Mucosa of stomach (tissue), 1 donor: ENCODE measurements at regions not wholly inside any gene's neighbourhood (a gene's known extent, or its start where the extent isn't known, plus 50 kb on each side); places are given as distances from the start of the nearest gene placed in this dataset.

Experiments
- H3K27me3 ChIP-seq: one replicate; pipeline ENCODE4 v1.7.0; 2013; ENCODE audit warnings: mild to moderate bottlenecking, low read length; ENCODE audit not compliant: control insufficient read depth, insufficient read depth
- H3K36me3 ChIP-seq: one replicate; pipeline ENCODE4 v1.7.0; 2013; ENCODE audit warnings: low read length; ENCODE audit not compliant: control insufficient read depth, insufficient read depth
- H3K4me1 ChIP-seq: one replicate; pipeline ENCODE4 v1.7.0; 2013; ENCODE audit warnings: mild to moderate bottlenecking, low read length; ENCODE audit not compliant: control insufficient read depth, insufficient read depth
- H3K4me3 ChIP-seq: one replicate; pipeline ENCODE4 v1.7.0; 2013; ENCODE audit warnings: low read length
- H3K9ac ChIP-seq: one replicate; pipeline ENCODE4 v1.7.0; 2013; ENCODE audit warnings: mild to moderate bottlenecking, low read length, moderate library complexity
- H3K9me3 ChIP-seq: one replicate; pipeline ENCODE4 v1.7.0; 2013; ENCODE audit warnings: mild to moderate bottlenecking, low read length, moderate library complexity; ENCODE audit not compliant: control insufficient read depth
- donor health status: Pancreatic carcinoma.

DNA sequence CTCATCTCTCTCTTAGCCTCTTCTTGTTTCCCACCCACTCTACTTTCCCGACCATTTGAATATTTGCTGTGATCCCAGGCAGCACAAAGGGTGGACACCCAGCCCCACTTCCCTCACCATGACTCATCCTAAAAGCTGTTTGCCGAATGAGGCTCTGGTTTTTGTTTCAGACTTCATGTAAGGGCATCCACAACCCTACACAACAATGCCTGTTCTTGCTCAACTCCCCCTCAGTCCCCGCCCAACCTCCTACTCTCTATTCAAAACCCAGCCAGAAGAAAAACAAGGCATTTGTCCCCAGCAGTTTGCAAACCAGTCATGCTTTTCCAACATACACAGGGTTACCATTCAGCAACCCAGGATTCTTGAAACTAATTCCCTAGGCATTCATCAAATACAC, 516.5 kb upstream of the CNKSR2 start:
- no peaks in the 10 kb centered on the region for H3K4me1 ChIP-seq
- H3K9me3 ChIP-seq, result no peaks in the 10 kb centered on the region
- no peak overlapping the region for H3K9ac ChIP-seq
- no peak overlapping the region for H3K4me3 ChIP-seq
- H3K36me3 ChIP-seq, result no peaks in the 10 kb centered on the region
- H3K27me3 ChIP-seq, result no peaks in the 10 kb centered on the region

DNA sequence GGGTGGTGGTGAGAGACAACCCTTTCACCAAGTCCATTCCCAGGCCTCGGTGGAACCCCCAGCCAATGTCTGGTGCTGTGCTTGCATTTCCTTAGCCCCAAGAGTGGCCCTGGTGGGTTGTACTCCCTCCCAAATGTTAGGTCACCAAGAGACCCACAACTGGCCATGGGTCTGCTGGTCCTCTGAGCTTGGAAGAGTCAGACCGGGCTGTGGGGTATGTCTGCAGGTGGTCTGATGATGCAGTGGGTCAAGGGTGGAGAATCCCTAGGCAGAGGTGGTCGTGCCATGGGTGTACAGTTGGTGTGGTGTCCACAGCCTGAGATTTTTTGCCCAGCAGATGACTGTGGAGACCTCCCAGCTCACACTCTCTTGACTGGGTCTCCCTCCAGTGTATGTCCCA, 535.7 kb upstream of the CNKSR2 start:
- Histone ChIP-seq H3K9me3 (no peaks in the 10 kb centered on the region), H3K9ac (no peak overlapping the region), H3K36me3 (no peaks in the 10 kb centered on the region), H3K4me3 (no peak overlapping the region), H3K4me1 (no peaks in the 10 kb centered on the region), H3K27me3 (no peaks in the 10 kb centered on the region)

- H3K36me3 ChIP-seq, result no peaks in the 10 kb centered on the region
- no peak overlapping the region for H3K4me3 ChIP-seq
- no peaks in the 10 kb centered on the region for H3K4me1 ChIP-seq
- H3K9ac ChIP-seq, result no peak overlapping the region
- H3K9me3 ChIP-seq, result no peaks in the 10 kb centered on the region
- no peaks in the 10 kb centered on the region for H3K27me3 ChIP-seq
Observed at GRCh38 chrX:20829665-20830491, 544.3 kb upstream of the CNKSR2 start.

DNA sequence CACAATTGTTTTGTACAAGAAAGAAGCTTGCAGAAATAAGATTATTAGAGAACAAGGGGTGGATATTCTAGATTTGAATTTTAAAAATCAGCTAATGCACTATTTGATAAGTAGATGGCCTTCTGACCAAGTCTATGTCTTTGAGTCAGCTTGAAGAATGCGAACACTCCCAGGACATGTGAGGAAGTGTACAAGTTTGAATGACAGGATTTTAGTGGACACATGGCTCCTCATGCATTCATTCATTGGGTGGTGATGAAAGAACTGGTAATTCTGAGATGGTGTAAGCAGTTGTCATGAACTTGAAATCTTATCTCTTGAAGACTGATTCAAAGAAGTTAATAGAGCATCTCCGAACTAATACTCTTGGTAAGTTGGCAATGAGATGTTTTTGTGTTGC, 548.2 kb upstream of the CNKSR2 start:
- Histone ChIP-seq H3K4me3 (no peak overlapping the region), H3K36me3 (no peaks in the 10 kb centered on the region), H3K9me3 (no peaks in the 10 kb centered on the region), H3K27me3 (no peaks in the 10 kb centered on the region), H3K4me1 (no peaks in the 10 kb centered on the region), H3K9ac (no peak overlapping the region)

DNA sequence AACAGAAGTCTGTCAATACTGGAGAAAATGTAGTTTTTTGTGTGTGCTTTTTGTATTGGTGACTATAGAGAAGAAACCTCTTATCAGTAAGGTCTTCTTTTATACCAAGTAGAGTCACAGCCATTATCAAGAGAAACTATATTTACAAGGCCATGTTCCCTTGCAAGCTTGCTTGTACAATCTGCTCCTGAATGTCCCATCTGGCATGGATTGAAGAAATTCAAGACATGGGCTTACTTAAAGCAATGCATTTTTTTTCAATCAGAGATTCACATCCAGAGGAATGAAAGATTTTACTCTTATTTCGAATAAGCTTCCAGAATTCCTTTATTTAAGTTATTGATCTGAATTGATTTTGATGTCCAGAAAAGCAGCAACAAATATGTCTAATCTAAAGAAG, 537.3 kb upstream of the RPS6KA3 start:
- H3K9me3 ChIP-seq, result no peaks in the 10 kb centered on the region

GRCh38 chrX:20802036-20802435, 535.3 kb upstream of the RPS6KA3 start:
- H3K36me3 ChIP-seq, result no peaks in the 10 kb centered on the region
- no peaks in the 10 kb centered on the region for H3K9me3 ChIP-seq
- H3K9ac ChIP-seq, result no peak overlapping the region
- H3K27me3 ChIP-seq, result no peaks in the 10 kb centered on the region
- H3K4me3 ChIP-seq, result no peak overlapping the region
- H3K4me1 ChIP-seq, result no peaks in the 10 kb centered on the region

More for the DNA sequence above, 537.3 kb upstream of the RPS6KA3 start:
- H3K4me1 ChIP-seq, result no peaks in the 10 kb centered on the region
- no peak overlapping the region for H3K4me3 ChIP-seq
- no peaks in the 10 kb centered on the region for H3K27me3 ChIP-seq
- no peaks in the 10 kb centered on the region for H3K36me3 ChIP-seq
- no peak overlapping the region for H3K9ac ChIP-seq

DNA sequence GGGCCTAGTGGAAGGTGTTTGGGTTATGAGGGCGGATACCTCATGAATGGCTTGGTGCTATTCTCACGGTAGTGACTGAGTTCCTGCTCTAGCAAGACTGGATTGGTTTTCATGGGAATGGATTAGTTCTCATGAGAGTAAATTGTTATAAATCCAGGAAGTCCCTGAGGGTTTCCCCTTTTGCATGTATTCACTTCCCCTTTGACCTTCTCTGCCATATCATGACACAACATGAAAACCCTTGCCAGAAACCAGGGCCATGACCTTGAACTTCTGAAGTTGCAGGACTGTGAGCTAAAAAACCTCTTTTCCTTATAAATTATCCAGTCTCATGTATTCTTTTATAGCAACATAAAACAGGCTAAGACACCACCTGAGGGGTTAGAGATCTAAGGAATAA, 529.7 kb upstream of the RPS6KA3 start:
- H3K36me3 ChIP-seq, result no peaks in the 10 kb centered on the region
- H3K4me1 ChIP-seq, result no peaks in the 10 kb centered on the region
- no peak overlapping the region for H3K4me3 ChIP-seq
- H3K9me3 ChIP-seq, result no peaks in the 10 kb centered on the region
- no peak overlapping the region for H3K9ac ChIP-seq
- no peaks in the 10 kb centered on the region for H3K27me3 ChIP-seq

GRCh38 chrX:20789103-20789502, 522.4 kb upstream of the RPS6KA3 start:
- no peaks in the 10 kb centered on the region for H3K4me1 ChIP-seq
- no peak overlapping the region for H3K9ac ChIP-seq
- no peaks in the 10 kb centered on the region for H3K9me3 ChIP-seq
- no peaks in the 10 kb centered on the region for H3K27me3 ChIP-seq
- no peak overlapping the region for H3K4me3 ChIP-seq
- no peaks in the 10 kb centered on the region for H3K36me3 ChIP-seq

DNA sequence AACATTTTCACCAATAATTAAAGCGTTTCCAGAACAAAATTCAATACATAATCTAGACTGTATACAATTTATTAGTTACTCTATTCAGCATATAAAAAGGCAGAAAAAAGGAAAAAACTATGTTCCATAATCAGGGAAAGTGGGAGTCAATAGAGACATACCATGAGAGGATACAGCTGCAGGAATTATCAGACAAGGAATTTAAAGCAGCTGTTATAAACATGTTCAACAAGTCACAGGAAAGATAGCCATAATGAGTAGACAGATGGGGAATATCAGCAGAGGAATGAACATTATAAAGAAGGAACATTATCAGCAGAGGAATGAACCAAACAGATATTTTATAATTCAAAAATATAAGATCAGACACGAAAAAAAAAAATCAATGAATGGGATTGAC, 500.6 kb upstream of the RPS6KA3 start:
- Histone ChIP-seq H3K4me3 (no peak overlapping the region), H3K36me3 (no peaks in the 10 kb centered on the region)

GRCh38 chrX:20756585-20756984, 489.9 kb upstream of the RPS6KA3 start:
- no peaks in the 10 kb centered on the region for H3K27me3 ChIP-seq
- H3K4me1 ChIP-seq, result no peaks in the 10 kb centered on the region
- H3K4me3 ChIP-seq, result no peak overlapping the region
- no peak overlapping the region for H3K9ac ChIP-seq
- no peaks in the 10 kb centered on the region for H3K9me3 ChIP-seq
- H3K36me3 ChIP-seq, result no peaks in the 10 kb centered on the region

More for the DNA sequence above, 500.6 kb upstream of the RPS6KA3 start:
- Histone ChIP-seq H3K4me1 (no peaks in the 10 kb centered on the region), H3K9me3 (no peaks in the 10 kb centered on the region), H3K27me3 (no peaks in the 10 kb centered on the region), H3K9ac (no peak overlapping the region)

DNA sequence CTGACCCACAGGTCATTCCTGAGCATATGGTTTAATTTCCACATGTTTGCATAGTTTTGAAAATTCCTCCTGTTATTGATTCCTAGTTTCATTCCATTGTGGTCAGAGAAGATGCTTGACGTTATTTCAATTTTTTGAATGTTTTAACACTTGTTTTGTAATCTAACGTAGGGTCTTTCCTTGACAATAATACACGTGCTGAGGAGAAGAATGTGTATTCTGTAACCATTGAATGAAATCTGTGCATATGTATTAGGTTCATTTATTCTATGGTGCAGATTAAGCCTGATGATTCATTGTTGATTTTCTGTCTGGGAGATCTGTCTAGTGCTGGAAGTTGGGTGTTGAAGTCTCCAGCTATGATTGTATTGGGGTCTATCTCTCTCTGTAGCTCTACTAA, 486.4 kb upstream of the RPS6KA3 start:
- no peak overlapping the region for H3K9ac ChIP-seq
- no peak overlapping the region for H3K4me3 ChIP-seq
- no peaks in the 10 kb centered on the region for H3K36me3 ChIP-seq
- no peaks in the 10 kb centered on the region for H3K4me1 ChIP-seq
- H3K9me3 ChIP-seq, result no peaks in the 10 kb centered on the region
- H3K27me3 ChIP-seq, result no peaks in the 10 kb centered on the region

- no peaks in the 10 kb centered on the region for H3K36me3 ChIP-seq
- no peak overlapping the region for H3K4me3 ChIP-seq
- no peak overlapping the region for H3K9ac ChIP-seq
- no peaks in the 10 kb centered on the region for H3K27me3 ChIP-seq
- no peaks in the 10 kb centered on the region for H3K9me3 ChIP-seq
- H3K4me1 ChIP-seq, result no peaks in the 10 kb centered on the region
Observed at GRCh38 chrX:20746690-20747089, 480.0 kb upstream of the RPS6KA3 start.

DNA sequence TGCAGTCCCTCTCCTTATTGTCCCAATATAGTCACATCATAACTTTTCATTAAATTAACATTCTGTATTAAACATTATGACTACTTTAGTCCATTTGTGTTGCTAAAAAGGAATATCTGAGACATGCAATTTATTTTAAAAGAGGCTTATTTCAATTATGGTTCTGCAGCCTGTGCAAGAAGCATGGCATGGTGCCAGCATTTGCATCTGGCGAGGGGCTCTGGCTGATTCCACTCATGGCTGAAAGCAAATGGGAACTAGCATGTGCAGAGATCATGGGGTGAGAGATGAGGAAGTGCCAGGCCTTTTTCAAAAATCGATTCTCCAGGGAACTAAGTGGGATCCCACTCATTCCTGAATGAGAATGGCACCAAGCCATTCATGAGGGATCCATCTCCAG, 476.3 kb upstream of the RPS6KA3 start:
- Histone ChIP-seq H3K9me3 (no peaks in the 10 kb centered on the region), H3K9ac (no peak overlapping the region), H3K4me1 (no peaks in the 10 kb centered on the region), H3K27me3 (no peaks in the 10 kb centered on the region), H3K36me3 (no peaks in the 10 kb centered on the region), H3K4me3 (no peak overlapping the region)
